GM12891 (cell line): ENCODE measurements at regions not wholly inside any gene's neighbourhood (a gene's known extent, or its start where the extent isn't known, plus 50 kb on each side); places are given as distances from the start of the nearest gene placed in this dataset.

Source experiments
- POLR2A ChIP-seq: IDR thresholded peaks from 2 replicates; pipeline ENCODE4 v1.6.1; 2011; ENCODE audit warnings: low read depth, low read length, control low read depth
- POLR2AphosphoS5 ChIP-seq: IDR thresholded peaks from 2 replicates; pipeline ENCODE4 v1.6.1; 2011; ENCODE audit warnings: low read depth, low read length, control low read depth
- SPI1 ChIP-seq: IDR thresholded peaks from 2 replicates; pipeline ENCODE4 v1.6.1; 2011; ENCODE audit warnings: low read depth, low read length, control low read depth

DNA sequence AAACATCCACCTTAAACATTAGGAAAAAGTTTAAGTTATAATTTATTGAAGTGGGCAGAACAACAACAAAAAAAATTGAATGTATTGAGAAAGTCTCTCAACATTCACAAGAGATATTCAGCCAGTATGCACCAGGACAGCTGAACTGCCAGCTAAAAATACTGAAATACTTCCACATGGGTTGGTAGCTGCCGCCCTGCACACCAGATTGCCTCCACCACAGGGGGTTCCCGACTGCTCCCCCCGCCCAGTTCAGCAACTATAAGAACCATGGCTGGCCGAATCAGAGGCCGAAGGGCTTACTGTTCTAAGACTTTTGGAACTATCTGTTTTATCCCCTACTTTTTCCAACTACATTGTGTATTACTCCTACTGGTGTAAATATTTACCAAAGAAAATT lies 150.0 kb upstream of the LRP1B start:
- TF ChIP-seq POLR2A (no peak), SPI1 (no peak), POLR2AphosphoS5 (no peak)
